ENCODE measurements at regions not wholly inside any gene's neighbourhood (a gene's known extent, or its start where the extent isn't known, plus 50 kb on each side); places are given as distances from the start of the nearest gene placed in this dataset.

- POLR2A ChIA-PET = no interaction called here
- ATAC-seq = no peak
Observed at GRCh38 chr2:6163932-6164331, 471.7 kb downstream of the SOX11 start.

GRCh38 chr2:6164986-6165747, 473.0 kb downstream of the SOX11 start:
- Mint-ChIP-seq H3K27ac (no peak overlapping the region), H3K36me3 (ENCODE audit: low read depth) (no peaks in the 10 kb centered on the region), H3K4me3 (no peak overlapping the region), H3K9me3 (ENCODE audit: insufficient read depth) (no peaks in the 10 kb centered on the region), H3K4me1 (ENCODE audit: low read depth) (no peaks in the 10 kb centered on the region), H3K27me3 (ENCODE audit: low read depth) (no peaks in the 10 kb centered on the region)
- ChIA-PET POLR2A (no interaction called here), CTCF (no interaction called here)
- ATAC-seq (no peak), DNase-seq (no peak)

More at GRCh38 chr2:6163932-6164331, 471.7 kb downstream of the SOX11 start:
- H3K4me3 Mint-ChIP-seq = no peak overlapping the region
- no peaks in the 10 kb centered on the region for H3K4me1 Mint-ChIP-seq (ENCODE audit: low read depth)
- CTCF ChIA-PET = no interaction called here
- H3K27ac Mint-ChIP-seq = no peak overlapping the region
- no peak for DNase-seq
- H3K9me3 Mint-ChIP-seq (ENCODE audit: insufficient read depth) = no peaks in the 10 kb centered on the region
- H3K36me3 Mint-ChIP-seq (ENCODE audit: low read depth) = no peaks in the 10 kb centered on the region
- H3K27me3 Mint-ChIP-seq (ENCODE audit: low read depth) = no peaks in the 10 kb centered on the region

GRCh38 chr2:6167592-6168138, 475.5 kb downstream of the SOX11 start:
- H3K4me3 Mint-ChIP-seq = no peak overlapping the region
- no peak overlapping the region for H3K27ac Mint-ChIP-seq
- no peaks in the 10 kb centered on the region for H3K9me3 Mint-ChIP-seq (ENCODE audit: insufficient read depth)
- H3K36me3 Mint-ChIP-seq (ENCODE audit: low read depth) = no peaks in the 10 kb centered on the region
- ATAC-seq (no peak), DNase-seq (no peak)
- H3K4me1 Mint-ChIP-seq (ENCODE audit: low read depth) = no peaks in the 10 kb centered on the region
- CTCF ChIA-PET = no interaction called here
- H3K27me3 Mint-ChIP-seq (ENCODE audit: low read depth) = no peaks in the 10 kb centered on the region
- POLR2A ChIA-PET = no interaction called here

GRCh38 chr2:6168485-6168884, 476.3 kb downstream of the SOX11 start:
- POLR2A ChIA-PET = no interaction called here
- H3K27ac Mint-ChIP-seq = no peak overlapping the region
- H3K4me1 Mint-ChIP-seq (ENCODE audit: low read depth) = no peaks in the 10 kb centered on the region
- H3K9me3 Mint-ChIP-seq (ENCODE audit: insufficient read depth) = no peaks in the 10 kb centered on the region
- H3K4me3 Mint-ChIP-seq = no peak overlapping the region
- CTCF ChIA-PET = no interaction called here
- ATAC-seq = no peak
- no peaks in the 10 kb centered on the region for H3K27me3 Mint-ChIP-seq (ENCODE audit: low read depth)
- no peaks in the 10 kb centered on the region for H3K36me3 Mint-ChIP-seq (ENCODE audit: low read depth)
- DNase-seq = no peak

GRCh38 chr2:6171294-6171693, 479.1 kb downstream of the SOX11 start:
- ChIA-PET CTCF (no interaction called here), POLR2A (no interaction called here)
- ATAC-seq (no peak), DNase-seq (no peak)
- Mint-ChIP-seq H3K4me1 (ENCODE audit: low read depth) (no peaks in the 10 kb centered on the region), H3K9me3 (ENCODE audit: insufficient read depth) (no peaks in the 10 kb centered on the region), H3K4me3 (no peak overlapping the region), H3K36me3 (ENCODE audit: low read depth) (no peaks in the 10 kb centered on the region), H3K27me3 (ENCODE audit: low read depth) (no peaks in the 10 kb centered on the region), H3K27ac (no peak overlapping the region)

GRCh38 chr2:6177811-6178210, 485.6 kb downstream of the SOX11 start:
- H3K36me3 Mint-ChIP-seq (ENCODE audit: low read depth) = no peaks in the 10 kb centered on the region
- H3K27me3 Mint-ChIP-seq (ENCODE audit: low read depth) = no peaks in the 10 kb centered on the region
- H3K4me3 Mint-ChIP-seq = no peak overlapping the region
- CTCF ChIA-PET = no interaction called here
- no peaks in the 10 kb centered on the region for H3K9me3 Mint-ChIP-seq (ENCODE audit: insufficient read depth)
- POLR2A ChIA-PET = no interaction called here
- DNase-seq (no peak), ATAC-seq (no peak)
- H3K27ac Mint-ChIP-seq = no peak overlapping the region
- H3K4me1 Mint-ChIP-seq (ENCODE audit: low read depth) = no peaks in the 10 kb centered on the region

GRCh38 chr2:6181525-6181924, 489.3 kb downstream of the SOX11 start:
- ChIA-PET POLR2A (no interaction called here), CTCF (no interaction called here)
- no peaks in the 10 kb centered on the region for H3K4me1 Mint-ChIP-seq (ENCODE audit: low read depth)
- no peaks in the 10 kb centered on the region for H3K27me3 Mint-ChIP-seq (ENCODE audit: low read depth)
- no peak overlapping the region for H3K4me3 Mint-ChIP-seq
- H3K36me3 Mint-ChIP-seq (ENCODE audit: low read depth) = no peaks in the 10 kb centered on the region
- H3K9me3 Mint-ChIP-seq (ENCODE audit: insufficient read depth) = no peaks in the 10 kb centered on the region
- ATAC-seq (no peak), DNase-seq (no peak)
- H3K27ac Mint-ChIP-seq = no peak overlapping the region

- ChIA-PET CTCF (no interaction called here), POLR2A (no interaction called here)
- Mint-ChIP-seq H3K27ac (no peak overlapping the region), H3K36me3 (ENCODE audit: low read depth) (no peaks in the 10 kb centered on the region), H3K4me3 (no peak overlapping the region), H3K27me3 (ENCODE audit: low read depth) (no peaks in the 10 kb centered on the region), H3K4me1 (ENCODE audit: low read depth) (no peaks in the 10 kb centered on the region), H3K9me3 (ENCODE audit: insufficient read depth) (no peaks in the 10 kb centered on the region)
- no peak for DNase-seq
- no peak for ATAC-seq
Observed at GRCh38 chr2:6181926-6182325, 489.7 kb downstream of the SOX11 start.

GRCh38 chr2:6183226-6183625, 491.0 kb downstream of the SOX11 start:
- H3K4me3 Mint-ChIP-seq = no peak overlapping the region
- H3K27ac Mint-ChIP-seq = no peak overlapping the region
- H3K4me1 Mint-ChIP-seq (ENCODE audit: low read depth) = no peaks in the 10 kb centered on the region
- ChIA-PET POLR2A (no interaction called here), CTCF (no interaction called here)
- H3K27me3 Mint-ChIP-seq (ENCODE audit: low read depth) = no peaks in the 10 kb centered on the region
- DNase-seq (no peak), ATAC-seq (no peak)
- no peaks in the 10 kb centered on the region for H3K36me3 Mint-ChIP-seq (ENCODE audit: low read depth)
- H3K9me3 Mint-ChIP-seq (ENCODE audit: insufficient read depth) = no peaks in the 10 kb centered on the region

- DNase-seq = no peak
- H3K27ac Mint-ChIP-seq = no peak overlapping the region
- no peaks in the 10 kb centered on the region for H3K4me1 Mint-ChIP-seq (ENCODE audit: low read depth)
- H3K4me3 Mint-ChIP-seq = no peak overlapping the region
- ChIA-PET CTCF (no interaction called here), POLR2A (no interaction called here)
- no peaks in the 10 kb centered on the region for H3K27me3 Mint-ChIP-seq (ENCODE audit: low read depth)
- ATAC-seq = no peak
- no peaks in the 10 kb centered on the region for H3K9me3 Mint-ChIP-seq (ENCODE audit: insufficient read depth)
- H3K36me3 Mint-ChIP-seq (ENCODE audit: low read depth) = no peaks in the 10 kb centered on the region
Observed at GRCh38 chr2:6184532-6185292, 492.5 kb downstream of the SOX11 start.

GRCh38 chr2:6186332-6187151, 494.4 kb downstream of the SOX11 start:
- Mint-ChIP-seq H3K9me3 (ENCODE audit: insufficient read depth) (no peaks in the 10 kb centered on the region), H3K4me3 (no peak overlapping the region), H3K27me3 (ENCODE audit: low read depth) (no peaks in the 10 kb centered on the region), H3K4me1 (ENCODE audit: low read depth) (no peaks in the 10 kb centered on the region), H3K27ac (no peak overlapping the region), H3K36me3 (ENCODE audit: low read depth) (no peaks in the 10 kb centered on the region)
- no peak for DNase-seq
- POLR2A ChIA-PET = no interaction called here
- ATAC-seq = no peak
- CTCF ChIA-PET = no interaction called here

- ATAC-seq (no peak), DNase-seq (no peak)
- no peaks in the 10 kb centered on the region for H3K27me3 Mint-ChIP-seq (ENCODE audit: low read depth)
- no peaks in the 10 kb centered on the region for H3K36me3 Mint-ChIP-seq (ENCODE audit: low read depth)
- no peaks in the 10 kb centered on the region for H3K4me1 Mint-ChIP-seq (ENCODE audit: low read depth)
- no peak overlapping the region for H3K4me3 Mint-ChIP-seq
- no peak overlapping the region for H3K27ac Mint-ChIP-seq
- ChIA-PET POLR2A (no interaction called here), CTCF (no interaction called here)
- H3K9me3 Mint-ChIP-seq (ENCODE audit: insufficient read depth) = no peaks in the 10 kb centered on the region
Observed at GRCh38 chr2:6196449-6196848, 504.3 kb downstream of the SOX11 start.

All from activated CD8-positive, alpha-beta T cell treated with anti-CD3 and anti-CD28 coated beads, Interleukin-2, amount 10 ng/mL, durations not matched to agents 7 days and 5 days (primary cell).